ENCODE measurements at regions not wholly inside any gene's neighbourhood (a gene's known extent, or its start where the extent isn't known, plus 50 kb on each side); places are given as distances from the start of the nearest gene placed in this dataset.

DNA sequence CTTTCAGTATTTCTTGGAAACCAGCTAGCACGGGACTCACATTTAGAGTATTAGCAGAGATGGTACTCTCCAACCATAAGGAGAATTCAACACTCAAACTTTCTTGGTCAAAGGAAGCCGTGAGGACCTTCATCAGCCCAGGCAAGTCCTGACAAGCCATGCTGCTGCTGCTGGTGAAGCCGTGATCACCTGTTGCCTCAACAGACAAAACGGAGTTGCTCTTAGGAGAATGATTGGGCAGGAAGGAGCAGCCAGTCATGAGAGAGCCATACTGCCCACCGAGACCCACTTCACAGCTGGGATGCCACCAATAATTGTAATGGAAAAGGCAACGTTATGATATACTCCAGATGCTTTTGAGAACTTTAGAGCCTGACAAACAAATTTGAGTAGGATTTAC lies 60.8 kb upstream of the PLPP4 start:
- H3K4me3 ChIP-seq = no peak overlapping the region
- peaks cover 5% of the 10 kb centered on the region for H3K9me3 ChIP-seq
- no peaks in the 10 kb centered on the region for H3K27me3 ChIP-seq
- WGBS = 55% methylated on average over 6 of the region's 6 CpGs
- no peak for TF ChIP-seq EP300 (IDR thresholded peaks at IDR 0.05)
- no peak for TF ChIP-seq CTCF (IDR thresholded peaks at IDR 0.05)
- no peak for TF ChIP-seq POLR2A (IDR thresholded peaks at IDR 0.05)
- TF ChIP-seq POLR2AphosphoS5 (IDR thresholded peaks at IDR 0.05) = no peak
- no peaks in the 10 kb centered on the region for H3K36me3 ChIP-seq
- no peak for DNase-seq (ENCODE audit: low spot score in 2 of 2)
- H3K4me1 ChIP-seq = peaks cover 14% of the 10 kb centered on the region
- no peak overlapping the region for H3K27ac ChIP-seq

DNA sequence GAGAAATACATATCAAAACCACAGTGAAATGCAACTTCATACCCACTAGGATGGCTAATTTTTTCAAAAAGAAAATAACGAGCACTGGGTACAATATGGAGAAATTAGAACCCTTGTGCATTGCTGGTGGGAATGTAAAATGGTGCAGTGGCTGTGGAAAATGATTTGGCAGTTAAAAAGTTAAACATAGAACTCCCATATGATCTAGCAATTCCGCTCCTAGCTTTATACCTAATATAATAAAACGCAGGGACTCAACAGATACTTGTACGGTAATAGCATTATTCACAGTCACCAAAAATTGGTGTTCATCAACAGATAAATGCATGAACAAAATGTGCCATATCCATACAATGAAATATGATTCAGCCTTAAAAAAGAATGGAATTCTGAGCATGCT lies 58.8 kb upstream of the PLPP4 start:
- WGBS = 65% methylated on average over 4 of the region's 4 CpGs

GRCh38 chr10:120400601-120401000 lies 56.4 kb upstream of the PLPP4 start:
- H3K27ac ChIP-seq = no peak overlapping the region
- 82% methylated on average over 1 of the region's 1 CpG for WGBS
- H3K4me1 ChIP-seq = peaks cover 7% of the 10 kb centered on the region
- no peak overlapping the region for H3K4me3 ChIP-seq
- H3K9me3 ChIP-seq = peaks cover 5% of the 10 kb centered on the region
- H3K27me3 ChIP-seq = no peaks in the 10 kb centered on the region
- no peak for DNase-seq (ENCODE audit: low spot score in 2 of 2)
- H3K36me3 ChIP-seq = no peaks in the 10 kb centered on the region
- TF ChIP-seq POLR2A (IDR thresholded peaks at IDR 0.05) (no peak), CTCF (IDR thresholded peaks at IDR 0.05) (no peak), POLR2AphosphoS5 (IDR thresholded peaks at IDR 0.05) (no peak), EP300 (IDR thresholded peaks at IDR 0.05) (no peak)

More for the DNA sequence above, 58.8 kb upstream of the PLPP4 start:
- H3K36me3 ChIP-seq = no peaks in the 10 kb centered on the region
- H3K9me3 ChIP-seq = peaks cover 5% of the 10 kb centered on the region
- peaks cover 9% of the 10 kb centered on the region for H3K4me1 ChIP-seq
- no peak overlapping the region for H3K27ac ChIP-seq
- TF ChIP-seq POLR2A (IDR thresholded peaks at IDR 0.05) (no peak), EP300 (IDR thresholded peaks at IDR 0.05) (no peak), CTCF (IDR thresholded peaks at IDR 0.05) (no peak), POLR2AphosphoS5 (IDR thresholded peaks at IDR 0.05) (no peak)
- H3K4me3 ChIP-seq = no peak overlapping the region
- H3K27me3 ChIP-seq = no peaks in the 10 kb centered on the region
- DNase-seq (ENCODE audit: low spot score in 2 of 2) = no peak

DNA sequence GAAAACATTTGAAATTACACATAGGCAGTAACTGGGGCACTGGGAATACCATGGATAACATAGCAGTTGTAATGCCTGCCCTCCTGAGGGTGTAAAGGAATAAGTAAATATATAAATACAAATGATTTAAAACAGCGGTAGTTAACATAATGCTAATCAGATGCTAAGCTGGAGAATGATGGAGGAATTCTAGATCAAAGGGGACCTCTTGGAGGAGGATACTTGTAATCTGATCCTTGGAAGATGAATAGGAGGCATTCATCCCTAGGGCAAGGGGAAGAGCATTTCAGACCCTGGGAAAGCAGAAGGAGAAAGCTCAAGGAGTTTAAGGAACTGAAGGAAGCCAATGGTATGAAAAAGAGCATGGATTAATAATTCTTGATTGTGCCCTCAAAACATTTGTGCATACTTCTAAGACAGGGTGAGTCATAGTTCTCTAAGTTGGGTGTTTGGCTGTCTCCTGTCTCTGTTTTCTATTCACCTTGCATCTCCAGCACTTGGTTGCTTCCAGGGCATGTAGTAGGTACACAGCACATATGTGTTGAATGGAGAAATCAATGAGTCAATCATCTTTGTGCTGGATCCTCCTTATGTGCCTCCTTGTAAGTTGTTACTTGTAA lies 54.8 kb upstream of the PLPP4 start:
- Histone ChIP-seq H3K4me1 (no peaks in the 10 kb centered on the region), H3K27ac (no peak overlapping the region), H3K36me3 (no peaks in the 10 kb centered on the region), H3K27me3 (no peaks in the 10 kb centered on the region), H3K9me3 (peaks cover 5% of the 10 kb centered on the region), H3K4me3 (no peak overlapping the region)
- WGBS = 74% methylated on average over 1 of the region's 1 CpG
- TF ChIP-seq POLR2A (IDR thresholded peaks at IDR 0.05) (no peak), EP300 (IDR thresholded peaks at IDR 0.05) (no peak), CTCF (IDR thresholded peaks at IDR 0.05) (no peak), POLR2AphosphoS5 (IDR thresholded peaks at IDR 0.05) (no peak)
- DNase-seq (ENCODE audit: low spot score in 2 of 2) = no peak

DNA sequence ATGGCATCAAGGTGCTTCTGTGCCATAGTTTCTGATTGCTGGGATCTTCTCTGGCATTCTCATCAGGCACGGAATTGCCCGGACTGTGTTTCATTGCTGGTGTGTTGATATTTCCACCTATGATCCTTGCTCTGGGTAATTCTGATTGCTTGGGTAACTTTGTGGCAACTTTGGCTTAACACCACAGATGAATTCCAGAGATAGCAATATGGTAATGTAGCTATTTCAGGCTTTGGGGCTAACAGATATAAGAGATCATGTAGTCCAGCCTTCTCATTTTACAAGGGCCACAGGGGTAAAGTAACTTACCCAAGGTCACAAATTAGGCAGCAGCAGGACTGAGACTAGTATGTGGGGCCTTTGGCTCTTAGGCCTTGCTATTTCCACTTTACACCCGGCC lies 53.9 kb upstream of the PLPP4 start:
- Histone ChIP-seq H3K27ac (no peak overlapping the region), H3K36me3 (no peaks in the 10 kb centered on the region), H3K9me3 (peaks cover 5% of the 10 kb centered on the region), H3K4me3 (no peak overlapping the region), H3K4me1 (no peaks in the 10 kb centered on the region), H3K27me3 (no peaks in the 10 kb centered on the region)
- 83% methylated on average over 3 of the region's 3 CpGs for WGBS
- no peak for DNase-seq (ENCODE audit: low spot score in 2 of 2)
- TF ChIP-seq EP300 (IDR thresholded peaks at IDR 0.05) (no peak), CTCF (IDR thresholded peaks at IDR 0.05) (no peak), POLR2A (IDR thresholded peaks at IDR 0.05) (no peak), POLR2AphosphoS5 (IDR thresholded peaks at IDR 0.05) (no peak)
